GM23338 (cell line): ENCODE measurements at regions not wholly inside any gene's neighbourhood (a gene's known extent, or its start where the extent isn't known, plus 50 kb on each side); places are given as distances from the start of the nearest gene placed in this dataset.

Source experiments
- ATAC-seq: fragments of 200-7000 bp; cut with Tn5 transposase; 3 replicates; pipeline ENCODE4 v1.9.1; 2020
- DNase-seq: peaks from one replicate; pipeline ENCODE4 v3.0.0-alpha.2; 2015; ENCODE audit warnings: low spot score
- H2AFZ ChIP-seq: fragments of 200-600 bp; sonication (generic); 2 replicates; pipeline ENCODE4 v1.8.0; 2016; ENCODE audit warnings: antibody characterized with exemption, mild to moderate bottlenecking, moderate library complexity
- H3F3A ChIP-seq: fragments of 200-600 bp; sonication (generic); replicated peaks from 2 replicates; pipeline ENCODE4 v1.8.0; 2017; ENCODE audit warnings: antibody characterized with exemption, mixed run types, low read depth
- H3K27ac ChIP-seq: fragments of 200-600 bp; sonication (generic); 2 replicates; pipeline ENCODE4 v1.6.1; 2016; ENCODE audit warnings: low read depth
- H3K27me3 ChIP-seq: fragments of 200-600 bp; sonication (generic); 2 replicates; pipeline ENCODE4 v1.8.0; 2016; ENCODE audit warnings: mild to moderate bottlenecking, mixed run types, moderate library complexity; ENCODE audit not compliant: insufficient read depth
- H3K36me3 ChIP-seq: fragments of 200-600 bp; sonication (generic); 2 replicates; pipeline ENCODE4 v1.8.0; 2016; ENCODE audit warnings: mild to moderate bottlenecking; ENCODE audit not compliant: insufficient read depth
- H3K4me1 ChIP-seq: fragments of 200-600 bp; sonication (generic); 2 replicates; pipeline ENCODE4 v1.8.0; 2016; ENCODE audit warnings: mild to moderate bottlenecking, moderate library complexity; ENCODE audit not compliant: insufficient read depth
- H3K4me2 ChIP-seq: fragments of 200-600 bp; sonication (generic); 2 replicates; pipeline ENCODE4 v1.7.1; 2017; ENCODE audit warnings: mixed run types
- H3K4me3 ChIP-seq: fragments of 200-600 bp; sonication (generic); 2 replicates; pipeline ENCODE4 v1.6.1; 2016; ENCODE audit warnings: mixed run types
- H3K79me2 ChIP-seq: fragments of 200-600 bp; sonication (generic); replicated peaks from 2 replicates; pipeline ENCODE4 v1.8.0; 2017; ENCODE audit warnings: mild to moderate bottlenecking; ENCODE audit not compliant: insufficient read depth
- H3K9me2 ChIP-seq: fragments of 200-600 bp; sonication (generic); 2 replicates; pipeline ENCODE4 v1.8.0; 2017; ENCODE audit not compliant: insufficient read depth
- H4K20me1 ChIP-seq: fragments of 200-600 bp; sonication (generic); replicated peaks from 2 replicates; pipeline ENCODE4 v1.8.0; 2017; ENCODE audit warnings: mild to moderate bottlenecking; ENCODE audit not compliant: insufficient read depth
- H3K27ac Mint-ChIP-seq: 2 replicates; pipeline ENCODE4 v1.8.0; 2020; ENCODE audit warnings: inconsistent platforms, mild to moderate bottlenecking, moderate library complexity, mixed read lengths
- H3K27me3 Mint-ChIP-seq: 3 replicates; pipeline ENCODE4 v1.8.0; 2022; ENCODE audit warnings: low read depth, mild to moderate bottlenecking, moderate library complexity, mixed read lengths, inconsistent platforms; ENCODE audit not compliant: insufficient read depth, poor library complexity
- H3K36me3 Mint-ChIP-seq: 3 replicates; pipeline ENCODE4 v1.8.0; 2021; ENCODE audit warnings: low read depth, mild to moderate bottlenecking, inconsistent platforms, moderate library complexity, mixed read lengths
- H3K4me1 Mint-ChIP-seq: 3 replicates; pipeline ENCODE4 v1.8.0; 2020; ENCODE audit warnings: mild to moderate bottlenecking, inconsistent platforms, mixed read lengths
- H3K4me3 Mint-ChIP-seq: 3 replicates; pipeline ENCODE4 v1.8.0; 2021; ENCODE audit warnings: moderate library complexity, mild to moderate bottlenecking, inconsistent platforms, mixed read lengths
- H3K9me3 Mint-ChIP-seq: 3 replicates; pipeline ENCODE4 v1.8.0; 2020; ENCODE audit warnings: moderate library complexity, mild to moderate bottlenecking, inconsistent platforms, mixed read lengths
- CREB1 ChIP-seq: fragments of 250-450 bp; sonication (Bioruptor Pico); IDR thresholded peaks from 2 replicates; pipeline ENCODE4 v1.5.0; 2020; ENCODE audit warnings: low read depth, mild to moderate bottlenecking, moderate library complexity
- EZH2 ChIP-seq: fragments of 200-600 bp; sonication (generic); IDR thresholded peaks from one replicate; pipeline ENCODE4 v1.8.0; 2017; ENCODE audit warnings: antibody characterized with exemption, mild to moderate bottlenecking, low read depth; ENCODE audit not compliant: unreplicated experiment
- EZH2phosphoT487 ChIP-seq: fragments of 200-600 bp; sonication (generic); IDR thresholded peaks from one replicate; pipeline ENCODE4 v1.8.1; 2018; ENCODE audit warnings: antibody characterized with exemption; ENCODE audit not compliant: unreplicated experiment
- JUNB ChIP-seq: IDR thresholded peaks from one replicate; pipeline ENCODE4 v1.6.1; 2016; ENCODE audit warnings: antibody characterized with exemption; ENCODE audit not compliant: unreplicated experiment
- POLR2AphosphoS5 ChIP-seq: IDR thresholded peaks from 2 replicates; pipeline ENCODE4 v1.6.1; 2016; ENCODE audit warnings: antibody characterized with exemption, low read depth
- REST ChIP-seq: IDR thresholded peaks from one replicate; pipeline ENCODE4 v1.6.1; 2018; ENCODE audit warnings: antibody characterized with exemption; ENCODE audit not compliant: unreplicated experiment
- STAT1 ChIP-seq: IDR thresholded peaks from one replicate; pipeline ENCODE4 v1.6.1; 2016; ENCODE audit warnings: antibody characterized with exemption; ENCODE audit not compliant: unreplicated experiment
- ZNF114 ChIP-seq: fragments of 250-450 bp; sonication (Bioruptor Pico); IDR thresholded peaks from 2 replicates; pipeline ENCODE4 v1.5.0; 2020; ENCODE audit warnings: mild to moderate bottlenecking, moderate library complexity
- ZNF331 ChIP-seq: fragments of 250-450 bp; sonication (Bioruptor Pico); IDR thresholded peaks from 2 replicates; pipeline ENCODE4 v1.5.0; 2020; ENCODE audit warnings: low read depth, mild to moderate bottlenecking, moderate library complexity
- ZNF462 ChIP-seq: fragments of 250-450 bp; sonication (Bioruptor Pico); IDR thresholded peaks from 2 replicates; pipeline ENCODE4 v1.5.0; 2020; ENCODE audit warnings: mild to moderate bottlenecking, moderate library complexity
- TF ChIP-seq, protein P1 (sequence below): IDR thresholded peaks from 2 replicates; pipeline ENCODE4 v1.6.1; 2016; ENCODE audit warnings: antibody characterized with exemption
- TF ChIP-seq, protein P2 (sequence below), 2 experiments: fragments of 200-600 bp in 1 of 2; sonication (generic) in 1 of 2; conservative IDR thresholded peaks; 2 replicates each; pipeline versions ENCODE4 v1.5.1 to v1.6.1; 2016 to 2017; ENCODE audit warnings: antibody characterized with exemption in 2 of 2, low read depth in 2 of 2, mild to moderate bottlenecking in 2 of 2, moderate library complexity in 1 of 2

DNA sequence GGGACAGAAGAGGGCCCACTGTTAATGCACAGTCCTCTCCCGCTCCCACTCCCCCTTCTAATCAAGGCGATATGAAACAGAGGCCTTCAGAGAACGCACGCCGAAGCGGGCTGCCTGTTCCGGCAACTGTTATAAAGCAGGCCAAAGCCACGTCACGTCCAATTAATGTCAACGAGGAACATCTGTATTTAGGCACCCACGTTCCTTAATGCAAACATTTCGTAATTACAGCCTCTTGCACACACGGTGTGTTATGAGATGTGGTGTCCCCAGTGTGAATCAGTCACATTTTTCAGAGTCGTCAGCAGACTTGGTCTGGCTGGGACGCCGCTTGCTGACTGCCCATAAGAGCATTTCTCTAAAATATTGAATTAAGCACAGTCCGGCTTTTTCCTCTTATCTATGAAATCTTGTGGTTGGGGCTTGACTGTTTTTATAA is 339.0 kb downstream of the NSG2 start:
- Histone ChIP-seq H3F3A (no peaks in the 10 kb centered on the region), H3K36me3 (no peaks in the 10 kb centered on the region), H3K4me2 (no peak overlapping the region), H3K27me3 (no peaks in the 10 kb centered on the region), H4K20me1 (no peaks in the 10 kb centered on the region), H2AFZ (0 out of 2 replicates have a peak overlapping the region, but pooled peaks have one; percentile 56), H3K79me2 (no peaks in the 10 kb centered on the region), H3K9me2 (no peaks in the 10 kb centered on the region), H3K4me3 (no peak overlapping the region), H3K4me1 (peaks cover 3% of the 10 kb centered on the region; the same call in 1 of the 2 replicates), H3K27ac (no peak overlapping the region)
- H3K4me1 Mint-ChIP-seq = peaks cover 4% of the 10 kb centered on the region
- H3K27me3 Mint-ChIP-seq = no peaks in the 10 kb centered on the region
- H3K4me3 Mint-ChIP-seq = no peak overlapping the region
- no peaks in the 10 kb centered on the region for H3K36me3 Mint-ChIP-seq
- H3K9me3 Mint-ChIP-seq = no peaks in the 10 kb centered on the region
- TF ChIP-seq, protein P1, sequence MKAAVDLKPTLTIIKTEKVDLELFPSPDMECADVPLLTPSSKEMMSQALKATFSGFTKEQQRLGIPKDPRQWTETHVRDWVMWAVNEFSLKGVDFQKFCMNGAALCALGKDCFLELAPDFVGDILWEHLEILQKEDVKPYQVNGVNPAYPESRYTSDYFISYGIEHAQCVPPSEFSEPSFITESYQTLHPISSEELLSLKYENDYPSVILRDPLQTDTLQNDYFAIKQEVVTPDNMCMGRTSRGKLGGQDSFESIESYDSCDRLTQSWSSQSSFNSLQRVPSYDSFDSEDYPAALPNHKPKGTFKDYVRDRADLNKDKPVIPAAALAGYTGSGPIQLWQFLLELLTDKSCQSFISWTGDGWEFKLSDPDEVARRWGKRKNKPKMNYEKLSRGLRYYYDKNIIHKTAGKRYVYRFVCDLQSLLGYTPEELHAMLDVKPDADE = no peak
- TF ChIP-seq EZH2 = no peak
- TF ChIP-seq EZH2phosphoT487 = no peak
- no peak for TF ChIP-seq ZNF462 (CRISPR knock-in tag)
- TF ChIP-seq ZNF331 (CRISPR knock-in tag) = no peak
- TF ChIP-seq POLR2AphosphoS5 = no peak
- no peak for TF ChIP-seq CREB1
- TF ChIP-seq, protein P2, sequence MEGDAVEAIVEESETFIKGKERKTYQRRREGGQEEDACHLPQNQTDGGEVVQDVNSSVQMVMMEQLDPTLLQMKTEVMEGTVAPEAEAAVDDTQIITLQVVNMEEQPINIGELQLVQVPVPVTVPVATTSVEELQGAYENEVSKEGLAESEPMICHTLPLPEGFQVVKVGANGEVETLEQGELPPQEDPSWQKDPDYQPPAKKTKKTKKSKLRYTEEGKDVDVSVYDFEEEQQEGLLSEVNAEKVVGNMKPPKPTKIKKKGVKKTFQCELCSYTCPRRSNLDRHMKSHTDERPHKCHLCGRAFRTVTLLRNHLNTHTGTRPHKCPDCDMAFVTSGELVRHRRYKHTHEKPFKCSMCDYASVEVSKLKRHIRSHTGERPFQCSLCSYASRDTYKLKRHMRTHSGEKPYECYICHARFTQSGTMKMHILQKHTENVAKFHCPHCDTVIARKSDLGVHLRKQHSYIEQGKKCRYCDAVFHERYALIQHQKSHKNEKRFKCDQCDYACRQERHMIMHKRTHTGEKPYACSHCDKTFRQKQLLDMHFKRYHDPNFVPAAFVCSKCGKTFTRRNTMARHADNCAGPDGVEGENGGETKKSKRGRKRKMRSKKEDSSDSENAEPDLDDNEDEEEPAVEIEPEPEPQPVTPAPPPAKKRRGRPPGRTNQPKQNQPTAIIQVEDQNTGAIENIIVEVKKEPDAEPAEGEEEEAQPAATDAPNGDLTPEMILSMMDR (conservative IDR thresholded peaks at IDR 0.05; ENCODE audit: low read depth in 2 of 2) = no peak
- no peak for TF ChIP-seq STAT1
- no peak for TF ChIP-seq REST
- no peak for TF ChIP-seq JUNB
- no peak for TF ChIP-seq ZNF114
- DNase-seq = no peak
- no peak overlapping the region for H3K27ac Mint-ChIP-seq
- no peak for ATAC-seq
